HepG2 (cell line): ENCODE measurements at regions not wholly inside any gene's neighbourhood (a gene's known extent, or its start where the extent isn't known, plus 50 kb on each side); places are given as distances from the start of the nearest gene placed in this dataset.

ENCODE experiments used
- ATAC-seq: fragments of 200-7000 bp; cut with Tn5 transposase; 3 replicates; pipeline ENCODE4 v1.9.1; 2020; ENCODE audit warnings: mild to moderate bottlenecking, moderate library complexity
- BruUV-seq: library from RNA; stranded (reverse); fragments of 400-500 nt; replicated peaks from 2 replicates; lab custom pipeline; 2021; lab: Mats Ljungman, UMichigan
- CTCF ChIA-PET: fragments of 300-600 bp; formaldehyde crosslinking; extraction: SDS; loops from one replicate; lab custom pipeline; 2021; ENCODE audit warnings: low total read pairs, inconsistent platforms, low intra/inter-chr PET ratio; lab: Yijun Ruan, JAX
- POLR2A ChIA-PET: fragments of 350-600 bp; sonication (Branson Sonifier 250); formaldehyde crosslinking; loops from one replicate; lab custom pipeline; 2020; ENCODE audit warnings: antibody characterized with exemption, inconsistent platforms; lab: Yijun Ruan, JAX
- DNase-seq: peaks from one replicate; pipeline ENCODE4 v3.0.0-alpha.2; 2015; ENCODE audit warnings: low spot score
- FAIRE-seq: peaks from 3 replicates; lab custom pipeline; 2011; peaks lifted over from hg19 to GRCh38; lab: Jason Lieb, UNC
- H2AFZ ChIP-seq: one replicate; pipeline ENCODE4 v1.6.1; 2011; ENCODE audit warnings: low read length, inconsistent platforms
- H3K27ac ChIP-seq: fragments of 300-600 bp; 3 replicates; pipeline ENCODE4 v1.8.0; 2011; ENCODE audit warnings: mixed run types, mild to moderate bottlenecking, mixed read lengths, low read length, inconsistent platforms; ENCODE audit not compliant: insufficient read depth; ENCODE audit errors: extremely low read length
- H3K27me3 ChIP-seq, 2 experiments: fragments of 200-600 bp in 1 of 2; 2 replicates in 1 of 2; 3 replicates in 1 of 2; pipeline versions ENCODE4 v1.6.0 to v1.8.0; 2011; ENCODE audit warnings: low read length in 2 of 2, mild to moderate bottlenecking in 2 of 2, moderate library complexity in 2 of 2, inconsistent platforms in 1 of 2; ENCODE audit not compliant: insufficient read depth in 2 of 2, control insufficient read depth in 1 of 2
- H3K36me3 ChIP-seq, 2 experiments: fragments of 200-600 bp in 1 of 2; replicated peaks in 1 of 2; 2 replicates in 1 of 2; 3 replicates in 1 of 2; pipeline versions ENCODE4 v1.5.1 to v1.8.0; 2011; ENCODE audit warnings: low read length in 2 of 2, inconsistent platforms in 1 of 2; ENCODE audit not compliant: insufficient read depth in 2 of 2, control insufficient read depth in 1 of 2
- H3K4me1 ChIP-seq: 2 replicates; pipeline ENCODE4 v1.5.1; 2012; ENCODE audit warnings: low read length, inconsistent platforms; ENCODE audit not compliant: insufficient read depth
- H3K4me2 ChIP-seq: 2 replicates; pipeline ENCODE4 v1.6.0; 2011; ENCODE audit warnings: low read depth, low read length, inconsistent platforms
- H3K4me3 ChIP-seq, 3 experiments: fragments of 200-600 bp in 1 of 3; sonication (generic), shearing (Covaris generic) in 1 of 3; replicated peaks in 1 of 3; 2 replicates each; pipeline ENCODE4 v1.5.1; 2011 to 2016; ENCODE audit warnings: low read length in 3 of 3, inconsistent platforms in 2 of 3, low read depth in 2 of 3, mild to moderate bottlenecking in 2 of 3, control low read depth in 1 of 3, mixed read lengths in 1 of 3; ENCODE audit not compliant: insufficient read depth in 1 of 3
- H3K79me2 ChIP-seq: one replicate; pipeline ENCODE4 v1.6.1; 2011; ENCODE audit warnings: low read length, inconsistent platforms; ENCODE audit not compliant: insufficient read depth
- H3K9ac ChIP-seq: 2 replicates; pipeline ENCODE4 v1.6.0; 2011; ENCODE audit warnings: mild to moderate bottlenecking, low read depth, low read length, inconsistent platforms; ENCODE audit not compliant: insufficient read depth
- H3K9me3 ChIP-seq: 2 replicates; pipeline ENCODE4 v1.5.1; 2012; ENCODE audit warnings: mild to moderate bottlenecking, low read length
- H4K20me1 ChIP-seq: 2 replicates; pipeline ENCODE4 v1.6.0; 2011; ENCODE audit warnings: inconsistent platforms, mild to moderate bottlenecking, low read length, moderate library complexity; ENCODE audit not compliant: insufficient read depth
- ATF7 ChIP-seq, 2 experiments: fragments of 450-650 bp in 1 of 2; sonication (generic) in 1 of 2; formaldehyde crosslinking in 1 of 2; IDR thresholded peaks; 2 replicates each; pipeline versions ENCODE4 v1.4.0 to v1.6.1; 2016 to 2020; ENCODE audit warnings: antibody characterized with exemption in 1 of 2, mild to moderate bottlenecking in 1 of 2, missing genetic modification reagents in 1 of 2
- CREB1 ChIP-seq, 2 experiments: fragments of 450-650 bp in 1 of 2; IDR thresholded peaks; 2 replicates each; pipeline ENCODE4 v1.6.1; 2016 to 2017; ENCODE audit warnings: control low read depth in 1 of 2, mild to moderate bottlenecking in 1 of 2, missing compliant biosample characterization in 1 of 2, missing genetic modification characterization in 1 of 2
- THAP11 ChIP-seq: IDR thresholded peaks from 2 replicates; pipeline ENCODE4 v1.6.1; 2016; ENCODE audit warnings: missing biosample characterization, missing genetic modification reagents
- ZNF850 ChIP-seq: sonication (generic); formaldehyde crosslinking; conservative IDR thresholded peaks from 2 replicates; pipeline ENCODE4 v1.9.0; 2021; ENCODE audit warnings: mild to moderate bottlenecking, missing genetic modification reagents
- WGBS: methylation state at CpG from one replicate; pipeline ENCODE4 v1.1.6; 2017; ENCODE audit warnings: low lambda C conversion rate; 5-methylcytosine and 5-hydroxymethylcytosine counted together
- in situ Hi-C: cut with HindIII; loops from 2 replicates; pipeline ENCODE4 v1.10.0; 2017; ENCODE audit warnings: low pct_unique_long_range_greater_than_20kb; ENCODE audit not compliant: extremely low pct_ligation_motif_present
- intact Hi-C: fragments of 100-400 bp; cut with micrococcal nuclease; formaldehyde crosslinking; loops from one replicate; pipeline ENCODE4 v1.10.0; 2022; ENCODE audit not compliant: unreplicated experiment
- TF ChIP-seq, protein P1 (sequence below): sonication (generic); formaldehyde crosslinking; IDR thresholded peaks from 2 replicates; pipeline ENCODE4 v1.4.0; 2020; ENCODE audit warnings: missing genetic modification reagents, mild to moderate bottlenecking, borderline replicate concordance

DNA sequence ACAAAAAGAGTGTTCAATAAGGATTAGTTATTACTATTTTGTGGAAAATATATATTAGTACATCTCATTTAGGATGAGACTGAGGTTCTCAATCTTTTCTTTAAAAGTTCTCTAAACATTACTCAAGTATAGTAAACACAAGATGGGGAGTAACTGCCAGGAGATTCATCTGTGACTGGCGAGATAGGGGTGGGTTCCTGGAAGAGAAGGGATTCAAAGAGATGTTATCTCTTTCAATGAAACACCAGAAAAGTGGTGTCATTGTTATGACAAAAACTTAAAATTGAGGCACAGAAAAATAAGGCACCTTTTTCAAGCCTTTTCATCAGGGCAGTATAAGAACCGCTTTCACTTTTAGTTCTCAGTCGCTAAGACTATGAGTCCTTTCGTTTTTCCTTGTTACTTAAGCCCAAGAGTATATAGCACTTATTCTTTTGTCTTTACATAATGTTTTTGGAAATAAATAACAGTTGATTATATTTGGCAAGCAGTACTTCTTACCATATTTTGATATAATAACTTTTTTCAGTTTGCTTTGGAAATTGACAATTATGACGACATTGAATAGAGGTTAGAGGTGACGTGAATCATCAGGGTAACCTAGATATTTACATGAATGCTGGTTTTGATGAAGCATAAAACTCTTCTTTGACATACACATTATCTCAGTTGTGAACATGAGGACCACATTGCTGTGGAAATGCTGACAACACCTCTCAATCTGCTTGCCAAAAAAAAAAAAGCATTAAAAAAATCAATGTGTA, 393.9 kb upstream of the TCF4 start:
- no TSS peak for BruUV-seq
- no peak overlapping the region for H2AFZ ChIP-seq
- TF ChIP-seq THAP11 (CRISPR knock-in tag), result no peak
- TF ChIP-seq ATF7 (IDR thresholded peaks at IDR 0.05), result peak; percentile 79; the same call in 1 of the 2 replicates
- no peak for TF ChIP-seq ATF7 (CRISPR knock-in tag; IDR thresholded peaks at IDR 0.05)
- TF ChIP-seq, protein P1, sequence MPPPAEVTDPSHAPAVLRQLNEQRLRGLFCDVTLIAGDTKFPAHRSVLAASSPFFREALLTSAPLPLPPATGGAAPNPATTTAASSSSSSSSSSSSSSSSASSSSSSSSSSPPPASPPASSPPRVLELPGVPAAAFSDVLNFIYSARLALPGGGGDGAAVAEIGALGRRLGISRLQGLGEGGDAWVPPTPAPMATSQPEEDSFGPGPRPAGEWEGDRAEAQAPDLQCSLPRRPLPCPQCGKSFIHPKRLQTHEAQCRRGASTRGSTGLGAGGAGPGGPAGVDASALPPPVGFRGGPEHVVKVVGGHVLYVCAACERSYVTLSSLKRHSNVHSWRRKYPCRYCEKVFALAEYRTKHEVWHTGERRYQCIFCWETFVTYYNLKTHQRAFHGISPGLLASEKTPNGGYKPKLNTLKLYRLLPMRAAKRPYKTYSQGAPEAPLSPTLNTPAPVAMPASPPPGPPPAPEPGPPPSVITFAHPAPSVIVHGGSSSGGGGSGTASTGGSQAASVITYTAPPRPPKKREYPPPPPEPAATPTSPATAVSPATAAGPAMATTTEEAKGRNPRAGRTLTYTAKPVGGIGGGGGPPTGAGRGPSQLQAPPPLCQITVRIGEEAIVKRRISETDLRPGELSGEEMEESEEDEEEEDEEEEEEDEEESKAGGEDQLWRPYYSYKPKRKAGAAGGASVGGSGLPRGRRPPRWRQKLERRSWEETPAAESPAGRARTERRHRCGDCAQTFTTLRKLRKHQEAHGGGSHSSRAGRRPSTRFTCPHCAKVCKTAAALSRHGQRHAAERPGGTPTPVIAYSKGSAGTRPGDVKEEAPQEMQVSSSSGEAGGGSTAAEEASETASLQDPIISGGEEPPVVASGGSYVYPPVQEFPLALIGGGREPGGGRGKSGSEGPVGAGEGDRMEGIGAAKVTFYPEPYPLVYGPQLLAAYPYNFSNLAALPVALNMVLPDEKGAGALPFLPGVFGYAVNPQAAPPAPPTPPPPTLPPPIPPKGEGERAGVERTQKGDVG (CRISPR knock-in tag), result no peak
- TF ChIP-seq ZNF850, result no peak
- peak; percentile 77 for TF ChIP-seq CREB1 (IDR thresholded peaks at IDR 0.05)
- no peak for TF ChIP-seq CREB1 (CRISPR knock-in tag; IDR thresholded peaks at IDR 0.05)
- H3K27me3 ChIP-seq, result no peaks in the 10 kb centered on the region
- ChIA-PET POLR2A (no interaction called here), CTCF (no interaction called here)
- FAIRE-seq, result no peak
- intact Hi-C loops (no loop called here), in situ Hi-C loops (no loop called here)
- no peak for DNase-seq
- no peak overlapping the region for H3K4me2 ChIP-seq
- no peaks in the 10 kb centered on the region for H3K79me2 ChIP-seq
- 10% methylated on average over 6 of the region's 6 CpGs for WGBS
- H3K9me3 ChIP-seq, result peaks cover 84% of the 10 kb centered on the region
- no peak overlapping the region for H3K4me3 ChIP-seq
- ATAC-seq, result no peak
- no peaks in the 10 kb centered on the region for H4K20me1 ChIP-seq
- H3K36me3 ChIP-seq, result no peaks in the 10 kb centered on the region
- no peak overlapping the region for H3K9ac ChIP-seq
- no peak overlapping the region for H3K27ac ChIP-seq
- H3K4me1 ChIP-seq, result no peaks in the 10 kb centered on the region
